MM.1S (cell line): ENCODE measurements at regions not wholly inside any gene's neighbourhood (a gene's known extent, or its start where the extent isn't known, plus 50 kb on each side); places are given as distances from the start of the nearest gene placed in this dataset.

ENCODE experiments used
- DNase-seq: peaks from one replicate; pipeline ENCODE4 v3.0.0-alpha.2; 2015
- H2AFZ ChIP-seq: fragments of 300-600 bp; sonication (generic); 2 replicates; pipeline ENCODE4 v1.6.0; 2016; ENCODE audit warnings: antibody characterized with exemption, low read length
- H3F3A ChIP-seq: fragments of 300-600 bp; sonication (generic); 2 replicates; pipeline ENCODE4 v1.6.1; 2016; ENCODE audit warnings: mild to moderate bottlenecking, antibody characterized with exemption, low read length, moderate library complexity, mixed read lengths; ENCODE audit not compliant: insufficient read depth
- H3K27ac ChIP-seq: fragments of 300-600 bp; sonication (generic); 2 replicates; pipeline ENCODE4 v1.5.1; 2016; ENCODE audit warnings: mild to moderate bottlenecking, low read length
- H3K27me3 ChIP-seq: fragments of 300-600 bp; sonication (generic); replicated peaks from 2 replicates; pipeline ENCODE4 v1.6.0; 2016; ENCODE audit warnings: low read length; ENCODE audit not compliant: insufficient read depth
- H3K36me3 ChIP-seq: fragments of 300-600 bp; sonication (generic); replicated peaks from 2 replicates; pipeline ENCODE4 v1.6.1; 2016; ENCODE audit warnings: mild to moderate bottlenecking, low read length, mixed read lengths; ENCODE audit not compliant: insufficient read depth
- H3K4me1 ChIP-seq: fragments of 300-600 bp; sonication (generic); 2 replicates; pipeline ENCODE4 v1.6.1; 2016; ENCODE audit warnings: low read length, mixed read lengths
- H3K4me2 ChIP-seq: fragments of 300-600 bp; sonication (generic); 2 replicates; pipeline ENCODE4 v1.6.0; 2016; ENCODE audit warnings: low read depth, low read length
- H3K4me3 ChIP-seq: fragments of 300-600 bp; sonication (generic); 2 replicates; pipeline ENCODE4 v1.5.1; 2016; ENCODE audit warnings: low read length, mixed read lengths
- H3K79me2 ChIP-seq: fragments of 300-600 bp; sonication (generic); 2 replicates; pipeline ENCODE4 v1.6.1; 2016; ENCODE audit warnings: mixed run types, low read length, mixed read lengths
- H3K9ac ChIP-seq: fragments of 300-600 bp; sonication (generic); 2 replicates; pipeline ENCODE4 v1.6.1; 2016; ENCODE audit warnings: low read length, mixed read lengths
- H3K9me2 ChIP-seq: fragments of 300-600 bp; sonication (generic); replicated peaks from 2 replicates; pipeline ENCODE4 v1.6.1; 2016; ENCODE audit warnings: mild to moderate bottlenecking, low read length, mixed read lengths; ENCODE audit not compliant: insufficient read depth
- H3K9me3 ChIP-seq: fragments of 300-600 bp; sonication (generic); replicated peaks from 2 replicates; pipeline ENCODE4 v1.6.1; 2016; ENCODE audit warnings: mild to moderate bottlenecking, low read length, mixed read lengths; ENCODE audit not compliant: insufficient read depth
- H4K20me1 ChIP-seq: fragments of 300-600 bp; sonication (generic); 2 replicates; pipeline ENCODE4 v1.6.1; 2016; ENCODE audit warnings: mild to moderate bottlenecking, low read length, moderate library complexity, mixed read lengths; ENCODE audit not compliant: insufficient read depth
- CTCF ChIP-seq: fragments of 300-600 bp; sonication (generic); IDR thresholded peaks from 2 replicates; pipeline ENCODE4 v1.5.1; 2016; ENCODE audit warnings: antibody characterized with exemption, low read length, mixed read lengths
- EZH2 ChIP-seq: fragments of 300-600 bp; sonication (generic); optimal IDR thresholded peaks from 2 replicates; pipeline ENCODE3; 2017; ENCODE audit warnings: low read depth, mild to moderate bottlenecking, antibody characterized with exemption, low read length, mixed read lengths
- EZH2phosphoT487 ChIP-seq: fragments of 300-600 bp; sonication (generic); IDR thresholded peaks from 2 replicates; pipeline ENCODE4 v1.6.1; 2018; ENCODE audit warnings: antibody characterized with exemption, low read length

GRCh38 chr5:96579711-96580110, 82.5 kb upstream of the CAST start:
- no peak for DNase-seq
- Histone ChIP-seq H4K20me1 (no peaks in the 10 kb centered on the region), H3K9ac (no peak overlapping the region), H3K4me2 (no peak overlapping the region), H3K27me3 (no peaks in the 10 kb centered on the region), H3K27ac (no peak overlapping the region), H3K9me2 (no peaks in the 10 kb centered on the region), H3K9me3 (no peaks in the 10 kb centered on the region), H3K4me3 (no peak overlapping the region), H3F3A (no peaks in the 10 kb centered on the region), H3K79me2 (no peaks in the 10 kb centered on the region), H3K36me3 (no peaks in the 10 kb centered on the region), H2AFZ (no peak overlapping the region), H3K4me1 (no peaks in the 10 kb centered on the region)
- TF ChIP-seq CTCF (no peak), EZH2phosphoT487 (no peak), EZH2 (no peak)

GRCh38 chr5:96582343-96582742, 79.8 kb upstream of the CAST start:
- no peak overlapping the region for H3K9ac ChIP-seq
- no peaks in the 10 kb centered on the region for H3K9me2 ChIP-seq
- no peaks in the 10 kb centered on the region for H4K20me1 ChIP-seq
- no peak for TF ChIP-seq EZH2
- TF ChIP-seq EZH2phosphoT487 = no peak
- no peak for TF ChIP-seq CTCF
- no peaks in the 10 kb centered on the region for H3K79me2 ChIP-seq
- no peaks in the 10 kb centered on the region for H3K27me3 ChIP-seq
- no peaks in the 10 kb centered on the region for H3K4me1 ChIP-seq
- no peak overlapping the region for H3K4me3 ChIP-seq
- no peak overlapping the region for H2AFZ ChIP-seq
- no peak for DNase-seq
- no peak overlapping the region for H3K27ac ChIP-seq
- no peaks in the 10 kb centered on the region for H3K9me3 ChIP-seq
- H3K36me3 ChIP-seq = no peaks in the 10 kb centered on the region
- no peak overlapping the region for H3K4me2 ChIP-seq
- no peaks in the 10 kb centered on the region for H3F3A ChIP-seq

GRCh38 chr5:96584712-96585111, 77.5 kb upstream of the CAST start:
- Histone ChIP-seq H3F3A (no peaks in the 10 kb centered on the region), H3K9me2 (no peaks in the 10 kb centered on the region)
- no peak for DNase-seq

More at GRCh38 chr5:96584712-96585111, 77.5 kb upstream of the CAST start:
- Histone ChIP-seq H3K4me3 (no peak overlapping the region), H3K9me3 (no peaks in the 10 kb centered on the region), H3K9ac (no peak overlapping the region), H3K27me3 (no peaks in the 10 kb centered on the region), H2AFZ (no peak overlapping the region), H3K4me1 (no peaks in the 10 kb centered on the region), H3K27ac (no peak overlapping the region), H3K36me3 (no peaks in the 10 kb centered on the region), H3K79me2 (no peaks in the 10 kb centered on the region), H4K20me1 (no peaks in the 10 kb centered on the region), H3K4me2 (no peak overlapping the region)
- TF ChIP-seq EZH2 (no peak), CTCF (no peak), EZH2phosphoT487 (no peak)
